MCF 10A (cell line): ENCODE measurements at regions not wholly inside any gene's neighbourhood (a gene's known extent, or its start where the extent isn't known, plus 50 kb on each side); places are given as distances from the start of the nearest gene placed in this dataset.

Experiments used
- BruUV-seq: library from RNA; stranded (reverse); fragments of 400-500 nt; replicated peaks from 2 replicates; lab custom pipeline; 2021; lab: Mats Ljungman, UMichigan
- CTCF ChIA-PET: fragments of 300-600 bp; sonication (Branson Sonifier 250); formaldehyde crosslinking; extraction: SDS; loops from one replicate; lab custom pipeline; 2021; ENCODE audit warnings: antibody characterized with exemption, inconsistent platforms; lab: Yijun Ruan, JAX
- POLR2A ChIA-PET: fragments of 300-600, 350-650 bp; sonication (Branson Sonifier 250); formaldehyde crosslinking; extraction: SDS; loops from one replicate; lab custom pipeline; 2020; ENCODE audit warnings: antibody characterized with exemption, inconsistent platforms; lab: Yijun Ruan, JAX
- DNase-seq: peaks from one replicate; pipeline ENCODE4 v3.0.0-alpha.2; 2018; ENCODE audit not compliant: unreplicated experiment
- H3K27ac Mint-ChIP-seq: one replicate; pipeline ENCODE4 v1.8.0; 2022; ENCODE audit warnings: mild to moderate bottlenecking, low read depth, mixed read lengths; ENCODE audit not compliant: unreplicated experiment
- H3K27me3 Mint-ChIP-seq: one replicate; pipeline ENCODE4 v1.8.0; 2022; ENCODE audit warnings: mixed read lengths; ENCODE audit not compliant: insufficient read depth, unreplicated experiment
- H3K36me3 Mint-ChIP-seq: one replicate; pipeline ENCODE4 v1.8.0; 2022; ENCODE audit warnings: mild to moderate bottlenecking, moderate library complexity, mixed read lengths; ENCODE audit not compliant: insufficient read depth, unreplicated experiment
- H3K4me1 Mint-ChIP-seq: one replicate; pipeline ENCODE4 v1.8.0; 2022; ENCODE audit warnings: mixed read lengths; ENCODE audit not compliant: insufficient read depth, unreplicated experiment
- H3K4me3 Mint-ChIP-seq: one replicate; pipeline ENCODE4 v1.8.0; 2022; ENCODE audit warnings: mild to moderate bottlenecking, moderate library complexity, mixed read lengths; ENCODE audit not compliant: unreplicated experiment
- H3K9me3 Mint-ChIP-seq: one replicate; pipeline ENCODE4 v1.8.0; 2022; ENCODE audit warnings: mixed read lengths; ENCODE audit not compliant: unreplicated experiment
- CTCF ChIP-seq: fragments of 200-600 bp; IDR thresholded peaks from one replicate; pipeline ENCODE4 v1.8.0; 2022; ENCODE audit warnings: antibody characterized with exemption, mild to moderate bottlenecking; ENCODE audit not compliant: unreplicated experiment
- intact Hi-C: fragments of 100-400 bp; cut with micrococcal nuclease; formaldehyde crosslinking; loops from 2 replicates; pipeline ENCODE4 v1.14.1; 2022

- no TSS peak for BruUV-seq
- Mint-ChIP-seq H3K27me3 (peaks cover 55% of the 10 kb centered on the region), H3K4me3 (no peak overlapping the region), H3K27ac (no peak overlapping the region), H3K36me3 (no peaks in the 10 kb centered on the region), H3K4me1 (no peaks in the 10 kb centered on the region), H3K9me3 (no peaks in the 10 kb centered on the region)
- CTCF ChIA-PET: no interaction called here
- intact Hi-C loops: no loop called here
- DNase-seq: no peak
- TF ChIP-seq CTCF: no peak
- POLR2A ChIA-PET: no interaction called here
Measured at GRCh38 chr2:198494931-198495330, 690.5 kb downstream of the PLCL1 start.

- ChIA-PET CTCF (no interaction called here), POLR2A (no interaction called here)
- H3K4me3 Mint-ChIP-seq: no peak overlapping the region
- DNase-seq: no peak
- no peaks in the 10 kb centered on the region for H3K4me1 Mint-ChIP-seq
- intact Hi-C loops: no loop called here
- no peak for TF ChIP-seq CTCF
- BruUV-seq: no TSS peak
- no peaks in the 10 kb centered on the region for H3K9me3 Mint-ChIP-seq
- no peak overlapping the region for H3K27ac Mint-ChIP-seq
- peaks cover 32% of the 10 kb centered on the region for H3K27me3 Mint-ChIP-seq
- H3K36me3 Mint-ChIP-seq: no peaks in the 10 kb centered on the region
Measured at GRCh38 chr2:198490748-198491147, 686.4 kb downstream of the PLCL1 start.

GRCh38 chr2:198488964-198489363, 684.6 kb downstream of the PLCL1 start:
- intact Hi-C loops: no loop called here
- Mint-ChIP-seq H3K27ac (no peak overlapping the region), H3K4me1 (no peaks in the 10 kb centered on the region), H3K4me3 (no peak overlapping the region), H3K27me3 (peaks cover 33% of the 10 kb centered on the region), H3K9me3 (no peaks in the 10 kb centered on the region), H3K36me3 (no peaks in the 10 kb centered on the region)
- DNase-seq: no peak
- TF ChIP-seq CTCF: no peak
- ChIA-PET POLR2A (no interaction called here), CTCF (no interaction called here)
- no TSS peak for BruUV-seq

GRCh38 chr2:198483051-198483450, 678.7 kb downstream of the PLCL1 start:
- DNase-seq: no peak
- H3K9me3 Mint-ChIP-seq: no peaks in the 10 kb centered on the region
- intact Hi-C loops: no loop called here
- H3K36me3 Mint-ChIP-seq: no peaks in the 10 kb centered on the region
- no peaks in the 10 kb centered on the region for H3K4me1 Mint-ChIP-seq
- BruUV-seq: no TSS peak
- no peak overlapping the region for H3K27ac Mint-ChIP-seq
- peaks cover 45% of the 10 kb centered on the region for H3K27me3 Mint-ChIP-seq
- TF ChIP-seq CTCF: no peak
- POLR2A ChIA-PET: no interaction called here
- CTCF ChIA-PET: no interaction called here
- H3K4me3 Mint-ChIP-seq: no peak overlapping the region
